T-helper 9 cell (primary cell): ENCODE measurements at regions not wholly inside any gene's neighbourhood (a gene's known extent, or its start where the extent isn't known, plus 50 kb on each side); places are given as distances from the start of the nearest gene placed in this dataset.
"Not testable (repeated sequence)": the region's sequence is repeated elsewhere in the genome, so short reads cannot be mapped to it uniquely, and the experiment has no call there.

Experiments used
- DNase-seq: peaks from one replicate; pipeline ENCODE4 v3.0.0-alpha.2; 2020

- no peak for DNase-seq
Measured at GRCh38 chr2:173673640-173674039, 291.5 kb downstream of the SP3 start.

- no peak for DNase-seq
Measured at GRCh38 chr2:173676647-173677046, 288.5 kb downstream of the SP3 start.

GRCh38 chr2:173678186-173678585 lies 287.0 kb downstream of the SP3 start:
- no peak for DNase-seq

- no peak for DNase-seq
Measured at GRCh38 chr2:173680574-173680973, 284.6 kb downstream of the SP3 start.

- no peak for DNase-seq
Measured at GRCh38 chr2:173681881-173682650, 283.1 kb downstream of the SP3 start.

- DNase-seq: no peak
Measured at GRCh38 chr2:173684896-173685459, 280.2 kb downstream of the SP3 start.

- no peak for DNase-seq
Measured at GRCh38 chr2:173690349-173690748, 274.8 kb downstream of the SP3 start.

GRCh38 chr2:173692068-173692467 lies 273.1 kb downstream of the SP3 start:
- DNase-seq: no peak

- DNase-seq: no peak
Measured at GRCh38 chr2:173693044-173693589, 272.1 kb downstream of the SP3 start.

GRCh38 chr2:173696274-173696673 lies 268.9 kb downstream of the SP3 start:
- no peak for DNase-seq

- no peak for DNase-seq
Measured at GRCh38 chr2:173697929-173698328, 267.2 kb downstream of the SP3 start.

GRCh38 chr2:173705656-173706055 lies 259.5 kb downstream of the SP3 start:
- DNase-seq: no peak

GRCh38 chr2:173706936-173707335 lies 258.2 kb downstream of the SP3 start:
- no peak for DNase-seq

- DNase-seq: no peak
Measured at GRCh38 chr2:173708806-173709205, 256.4 kb downstream of the SP3 start.

GRCh38 chr2:173711816-173712215 lies 253.4 kb downstream of the SP3 start:
- no peak for DNase-seq

- DNase-seq: no peak
Measured at GRCh38 chr2:173713904-173714555, 251.1 kb downstream of the SP3 start.

GRCh38 chr2:173715441-173715840 lies 249.7 kb downstream of the SP3 start:
- no peak for DNase-seq

- no peak for DNase-seq
Measured at GRCh38 chr2:173716458-173717052, 248.6 kb downstream of the SP3 start.

GRCh38 chr2:173719471-173719870 lies 245.7 kb downstream of the SP3 start:
- no peak for DNase-seq

GRCh38 chr2:173720306-173720705 lies 244.9 kb downstream of the SP3 start:
- no peak for DNase-seq

GRCh38 chr2:173734797-173735196 lies 230.4 kb downstream of the SP3 start:
- no peak for DNase-seq

GRCh38 chr2:173737954-173738575 lies 227.1 kb downstream of the SP3 start:
- DNase-seq: not testable (repeated sequence)

GRCh38 chr2:173739006-173739405 lies 226.2 kb downstream of the SP3 start:
- DNase-seq: no peak
